ENCODE measurements at regions not wholly inside any gene's neighbourhood (a gene's known extent, or its start where the extent isn't known, plus 50 kb on each side); places are given as distances from the start of the nearest gene placed in this dataset.
A peak's percentile ranks its signal among the peaks of the same experiment; 100 is the strongest.
"Not testable (repeated sequence)": the region's sequence is repeated elsewhere in the genome, so short reads cannot be mapped to it uniquely, and the experiment has no call there.

- DNase-seq (ENCODE audit: low spot score), result peak; percentile 26
These were observed 150.5 kb upstream of the IGFBP3 start for GRCh38 chr7:46071601-46072000.

- DNase-seq (ENCODE audit: low spot score), result no peak
These were observed 150.0 kb upstream of the IGFBP3 start for GRCh38 chr7:46071076-46071475.

- no peak for DNase-seq (ENCODE audit: low spot score)
These were observed 147.1 kb upstream of the IGFBP3 start for GRCh38 chr7:46068159-46068558.

GRCh38 chr7:46059308-46060020 lies 138.4 kb upstream of the IGFBP3 start:
- no peak for DNase-seq (ENCODE audit: low spot score)

GRCh38 chr7:46058086-46058823 lies 137.2 kb upstream of the IGFBP3 start:
- no peak for DNase-seq (ENCODE audit: low spot score)

GRCh38 chr7:46054915-46055314 lies 133.8 kb upstream of the IGFBP3 start:
- DNase-seq (ENCODE audit: low spot score), result no peak

GRCh38 chr7:46054272-46054671 lies 133.2 kb upstream of the IGFBP3 start:
- DNase-seq (ENCODE audit: low spot score), result no peak

- no peak for DNase-seq (ENCODE audit: low spot score)
These were observed 126.5 kb upstream of the IGFBP3 start for GRCh38 chr7:46047581-46047980.

- not testable (repeated sequence) for DNase-seq (ENCODE audit: low spot score)
These were observed 122.3 kb upstream of the IGFBP3 start for GRCh38 chr7:46043338-46043737.

GRCh38 chr7:46039813-46040212 lies 118.7 kb upstream of the IGFBP3 start:
- not testable (repeated sequence) for DNase-seq (ENCODE audit: low spot score)

GRCh38 chr7:46035166-46035565 lies 114.1 kb upstream of the IGFBP3 start:
- peak; percentile 52 for DNase-seq (ENCODE audit: low spot score)

GRCh38 chr7:46034056-46034768 lies 113.1 kb upstream of the IGFBP3 start:
- no peak for DNase-seq (ENCODE audit: low spot score)

- DNase-seq (ENCODE audit: low spot score), result no peak
These were observed 112.5 kb upstream of the IGFBP3 start for GRCh38 chr7:46033592-46033991.

- DNase-seq (ENCODE audit: low spot score), result peak; percentile 81
These were observed 111.9 kb upstream of the IGFBP3 start for GRCh38 chr7:46032942-46033341.

- DNase-seq (ENCODE audit: low spot score), result no peak
These were observed 111.3 kb upstream of the IGFBP3 start for GRCh38 chr7:46032353-46032752.

- DNase-seq (ENCODE audit: low spot score), result peak; percentile 17
These were observed 108.1 kb upstream of the IGFBP3 start for GRCh38 chr7:46029111-46029704.

GRCh38 chr7:46028246-46028645 lies 107.2 kb upstream of the IGFBP3 start:
- DNase-seq (ENCODE audit: low spot score), result peak; percentile 57

GRCh38 chr7:46026741-46027140 lies 105.7 kb upstream of the IGFBP3 start:
- DNase-seq (ENCODE audit: low spot score), result no peak

- DNase-seq (ENCODE audit: low spot score), result peak; percentile 12
These were observed 103.3 kb upstream of the IGFBP3 start for GRCh38 chr7:46024263-46024916.

- DNase-seq (ENCODE audit: low spot score), result no peak
These were observed 101.3 kb upstream of the IGFBP3 start for GRCh38 chr7:46022397-46022796.

GRCh38 chr7:46015107-46015868 lies 94.2 kb upstream of the IGFBP3 start:
- DNase-seq (ENCODE audit: low spot score), result no peak

All from kidney tubule cell (primary cell).